RWPE2 (cell line): ENCODE measurements at regions not wholly inside any gene's neighbourhood (a gene's known extent, or its start where the extent isn't known, plus 50 kb on each side); places are given as distances from the start of the nearest gene placed in this dataset.

Experiments
- ATAC-seq: fragments of 200-7000 bp; cut with Tn5 transposase; 3 replicates; pipeline ENCODE4 v1.9.1; 2021; ENCODE audit warnings: low read depth
- DNase-seq: peaks from one replicate; pipeline ENCODE4 v3.0.0-alpha.2; 2020; ENCODE audit warnings: low spot score
- H3K27ac ChIP-seq: fragments of 450-650 bp; 2 replicates; pipeline ENCODE4 v1.5.1; 2017; ENCODE audit warnings: mild to moderate bottlenecking; ENCODE audit not compliant: poor library complexity, severe bottlenecking
- H3K27me3 ChIP-seq: fragments of 250-450 bp; sonication (Bioruptor Pico); 2 replicates; pipeline ENCODE4 v1.5.1; 2021; ENCODE audit warnings: mild to moderate bottlenecking, moderate library complexity; ENCODE audit not compliant: insufficient read depth, poor library complexity, severe bottlenecking
- H3K36me3 ChIP-seq: fragments of 250-450 bp; sonication (Bioruptor Pico); 2 replicates; pipeline ENCODE4 v1.5.1; 2020; ENCODE audit warnings: low read depth, mild to moderate bottlenecking, moderate library complexity
- H3K4me1 ChIP-seq: fragments of 250-450 bp; sonication (Bioruptor Pico); 2 replicates; pipeline ENCODE4 v1.5.1; 2021; ENCODE audit warnings: mild to moderate bottlenecking, moderate library complexity; ENCODE audit not compliant: insufficient read depth, poor library complexity, severe bottlenecking
- H3K4me3 ChIP-seq: fragments of 250-450 bp; sonication (Bioruptor Pico); 2 replicates; pipeline ENCODE4 v1.5.1; 2021; ENCODE audit warnings: mild to moderate bottlenecking, moderate library complexity; ENCODE audit not compliant: severe bottlenecking
- H3K9me3 ChIP-seq: fragments of 250-450 bp; sonication (Bioruptor Pico); 2 replicates; pipeline ENCODE4 v1.5.1; 2021; ENCODE audit warnings: mild to moderate bottlenecking, moderate library complexity; ENCODE audit not compliant: severe bottlenecking
- TF ChIP-seq, protein P1 (sequence below): fragments of 450-650 bp; IDR thresholded peaks from one replicate; pipeline ENCODE4 v1.5.1; 2017; ENCODE audit warnings: mild to moderate bottlenecking, moderate library complexity; ENCODE audit not compliant: poor library complexity, severe bottlenecking

- H3K9me3 ChIP-seq, result no peaks in the 10 kb centered on the region
- TF ChIP-seq, protein P1, sequence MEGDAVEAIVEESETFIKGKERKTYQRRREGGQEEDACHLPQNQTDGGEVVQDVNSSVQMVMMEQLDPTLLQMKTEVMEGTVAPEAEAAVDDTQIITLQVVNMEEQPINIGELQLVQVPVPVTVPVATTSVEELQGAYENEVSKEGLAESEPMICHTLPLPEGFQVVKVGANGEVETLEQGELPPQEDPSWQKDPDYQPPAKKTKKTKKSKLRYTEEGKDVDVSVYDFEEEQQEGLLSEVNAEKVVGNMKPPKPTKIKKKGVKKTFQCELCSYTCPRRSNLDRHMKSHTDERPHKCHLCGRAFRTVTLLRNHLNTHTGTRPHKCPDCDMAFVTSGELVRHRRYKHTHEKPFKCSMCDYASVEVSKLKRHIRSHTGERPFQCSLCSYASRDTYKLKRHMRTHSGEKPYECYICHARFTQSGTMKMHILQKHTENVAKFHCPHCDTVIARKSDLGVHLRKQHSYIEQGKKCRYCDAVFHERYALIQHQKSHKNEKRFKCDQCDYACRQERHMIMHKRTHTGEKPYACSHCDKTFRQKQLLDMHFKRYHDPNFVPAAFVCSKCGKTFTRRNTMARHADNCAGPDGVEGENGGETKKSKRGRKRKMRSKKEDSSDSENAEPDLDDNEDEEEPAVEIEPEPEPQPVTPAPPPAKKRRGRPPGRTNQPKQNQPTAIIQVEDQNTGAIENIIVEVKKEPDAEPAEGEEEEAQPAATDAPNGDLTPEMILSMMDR, result no peak
- H3K4me1 ChIP-seq, result no peaks in the 10 kb centered on the region
- H3K36me3 ChIP-seq, result no peaks in the 10 kb centered on the region
- no peak overlapping the region for H3K27ac ChIP-seq
- no peak overlapping the region for H3K4me3 ChIP-seq
- no peak for DNase-seq
- no peak for ATAC-seq
- H3K27me3 ChIP-seq, result no peaks in the 10 kb centered on the region
Measured at GRCh38 chr10:53406532-53406931, 633.9 kb upstream of the MBL2 start.

DNA sequence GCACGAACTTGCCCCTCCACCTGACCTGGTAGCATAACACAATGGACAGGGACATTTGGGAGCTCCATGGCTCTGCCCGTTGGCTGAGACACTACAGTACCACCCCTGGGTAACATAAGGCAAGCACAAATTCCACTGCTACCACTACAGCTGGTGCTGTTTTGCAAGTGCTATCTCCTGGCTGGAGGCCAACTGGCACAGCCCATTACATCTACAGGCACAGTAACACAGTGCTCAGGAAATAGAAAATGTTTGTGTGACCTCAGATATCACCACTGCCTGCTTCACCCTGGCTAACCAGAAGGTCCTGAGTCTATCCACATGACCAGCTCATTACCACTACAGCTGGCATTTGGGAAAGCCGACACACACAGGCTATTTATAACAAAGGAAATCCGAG is 631.1 kb upstream of the MBL2 start:
- Histone ChIP-seq H3K27me3 (no peaks in the 10 kb centered on the region), H3K4me1 (no peaks in the 10 kb centered on the region), H3K9me3 (no peaks in the 10 kb centered on the region), H3K36me3 (no peaks in the 10 kb centered on the region), H3K27ac (no peak overlapping the region), H3K4me3 (no peak overlapping the region)
- DNase-seq, result no peak
- TF ChIP-seq, protein P1, result no peak
- ATAC-seq, result peak; percentile 54

GRCh38 chr10:53402594-53402993 is 630.0 kb upstream of the MBL2 start:
- DNase-seq (no peak), ATAC-seq (no peak)
- Histone ChIP-seq H3K4me3 (no peak overlapping the region), H3K27me3 (no peaks in the 10 kb centered on the region), H3K27ac (no peak overlapping the region), H3K4me1 (no peaks in the 10 kb centered on the region), H3K9me3 (no peaks in the 10 kb centered on the region), H3K36me3 (no peaks in the 10 kb centered on the region)
- TF ChIP-seq, protein P1, result no peak

DNA sequence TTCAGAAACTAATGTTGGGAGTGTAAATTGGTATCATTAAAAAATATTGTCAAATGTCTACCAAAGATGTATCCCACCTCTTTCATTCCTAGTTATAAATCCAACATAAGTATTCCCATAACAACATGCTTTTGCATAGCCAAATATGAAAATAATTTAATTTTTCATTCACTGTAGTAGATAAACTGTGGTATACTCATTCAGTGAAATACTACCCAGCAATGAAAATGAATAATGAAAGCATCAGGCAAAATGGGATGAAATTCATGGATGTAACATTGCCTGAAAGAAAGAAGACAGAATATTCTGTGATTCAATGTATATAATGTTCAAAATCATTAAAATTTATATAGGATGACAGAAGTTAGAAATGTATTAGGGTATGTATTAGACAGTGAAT is 629.0 kb upstream of the MBL2 start:
- ATAC-seq (no peak), DNase-seq (no peak)
- TF ChIP-seq, protein P1, result no peak
- H3K27me3 ChIP-seq, result no peaks in the 10 kb centered on the region
- H3K4me1 ChIP-seq, result no peaks in the 10 kb centered on the region
- H3K9me3 ChIP-seq, result no peaks in the 10 kb centered on the region
- H3K36me3 ChIP-seq, result no peaks in the 10 kb centered on the region
- no peak overlapping the region for H3K4me3 ChIP-seq
- no peak overlapping the region for H3K27ac ChIP-seq

GRCh38 chr10:53396876-53397275 is 624.3 kb upstream of the MBL2 start:
- no peak for DNase-seq
- Histone ChIP-seq H3K4me3 (no peak overlapping the region), H3K27me3 (no peaks in the 10 kb centered on the region), H3K36me3 (no peaks in the 10 kb centered on the region), H3K27ac (no peak overlapping the region), H3K4me1 (no peaks in the 10 kb centered on the region), H3K9me3 (peaks cover 12% of the 10 kb centered on the region)
- TF ChIP-seq, protein P1, result no peak
- ATAC-seq, result no peak
